ENCODE measurements at regions not wholly inside any gene's neighbourhood (a gene's known extent, or its start where the extent isn't known, plus 50 kb on each side); places are given as distances from the start of the nearest gene placed in this dataset.
A peak's percentile ranks its signal among the peaks of the same experiment; 100 is the strongest.

DNA sequence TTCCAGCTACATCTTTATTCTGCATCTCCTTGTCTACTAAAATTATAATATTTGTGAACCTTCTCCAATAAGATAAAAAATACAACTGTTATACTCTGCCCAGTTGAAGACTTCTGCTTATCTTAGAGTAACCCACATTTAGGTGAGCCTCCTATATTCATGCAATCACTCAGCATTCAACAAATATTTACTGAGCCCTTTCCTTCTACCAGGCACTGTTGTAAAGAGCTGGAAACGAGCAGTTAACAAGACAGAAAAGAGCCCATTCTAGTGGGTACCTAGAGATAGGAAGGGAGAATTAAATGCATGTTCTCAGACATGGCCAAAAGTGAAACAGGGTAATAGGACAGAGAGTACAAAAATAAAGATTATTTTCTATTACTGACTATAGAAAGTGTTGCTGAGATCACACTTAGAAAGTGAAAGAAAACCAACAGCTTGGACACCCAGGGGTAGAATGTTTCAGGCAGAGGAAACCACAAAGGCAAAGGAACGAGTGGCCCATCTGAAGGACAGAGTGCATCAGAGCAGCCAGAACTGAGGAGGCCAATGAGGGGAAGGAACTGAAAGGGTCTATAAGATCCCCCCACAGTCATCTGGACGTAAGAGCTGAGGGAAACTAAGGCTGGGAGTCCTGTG lies 50.8 kb upstream of the SMLR1 start:
- no peaks in the 10 kb centered on the region for H3K27me3 ChIP-seq (ENCODE audit: insufficient read depth, low read depth)
- ChIA-PET CTCF (no interaction called here), POLR2A (ENCODE audit: unreplicated experiment) (no interaction called here)
- H3K79me2 ChIP-seq (ENCODE audit: low read depth) = no peaks in the 10 kb centered on the region
- DNase-seq = no peak
- no peak overlapping the region for H3K4me3 ChIP-seq
- no peaks in the 10 kb centered on the region for H3K4me1 ChIP-seq (replicated peaks; ENCODE audit: insufficient read depth)
- TF ChIP-seq, protein P1, sequence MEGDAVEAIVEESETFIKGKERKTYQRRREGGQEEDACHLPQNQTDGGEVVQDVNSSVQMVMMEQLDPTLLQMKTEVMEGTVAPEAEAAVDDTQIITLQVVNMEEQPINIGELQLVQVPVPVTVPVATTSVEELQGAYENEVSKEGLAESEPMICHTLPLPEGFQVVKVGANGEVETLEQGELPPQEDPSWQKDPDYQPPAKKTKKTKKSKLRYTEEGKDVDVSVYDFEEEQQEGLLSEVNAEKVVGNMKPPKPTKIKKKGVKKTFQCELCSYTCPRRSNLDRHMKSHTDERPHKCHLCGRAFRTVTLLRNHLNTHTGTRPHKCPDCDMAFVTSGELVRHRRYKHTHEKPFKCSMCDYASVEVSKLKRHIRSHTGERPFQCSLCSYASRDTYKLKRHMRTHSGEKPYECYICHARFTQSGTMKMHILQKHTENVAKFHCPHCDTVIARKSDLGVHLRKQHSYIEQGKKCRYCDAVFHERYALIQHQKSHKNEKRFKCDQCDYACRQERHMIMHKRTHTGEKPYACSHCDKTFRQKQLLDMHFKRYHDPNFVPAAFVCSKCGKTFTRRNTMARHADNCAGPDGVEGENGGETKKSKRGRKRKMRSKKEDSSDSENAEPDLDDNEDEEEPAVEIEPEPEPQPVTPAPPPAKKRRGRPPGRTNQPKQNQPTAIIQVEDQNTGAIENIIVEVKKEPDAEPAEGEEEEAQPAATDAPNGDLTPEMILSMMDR (conservative IDR thresholded peaks at IDR 0.05) = no peak
- no peak for TF ChIP-seq EZH2 (IDR thresholded peaks at IDR 0.05; ENCODE audit: low read depth)
- intact Hi-C loops (cut with micrococcal nuclease; ENCODE audit: unreplicated experiment) = no loop called here
- H3K9me2 ChIP-seq (ENCODE audit: insufficient read depth) = no peaks in the 10 kb centered on the region
- BruUV-seq (replicated peaks) = no TSS peak
- no peak overlapping the region for H3K27ac ChIP-seq
- peak overlapping the region; percentile 45; the same call in 1 of the 2 replicates for H2AFZ ChIP-seq
- no peaks in the 10 kb centered on the region for H3F3A ChIP-seq (ENCODE audit: insufficient read depth, low read depth)
- H3K4me2 ChIP-seq = 0 out of 2 replicates have a peak overlapping the region, but pooled peaks have one; percentile 5
- no peaks in the 10 kb centered on the region for H3K36me3 ChIP-seq (ENCODE audit: low read depth)
- H4K20me1 ChIP-seq (ENCODE audit: insufficient read depth) = no peaks in the 10 kb centered on the region
- no peaks in the 10 kb centered on the region for H3K9me3 ChIP-seq (ENCODE audit: insufficient read depth, low read depth)

Data from PC-9 (cell line).